ENCODE measurements at regions not wholly inside any gene's neighbourhood (a gene's known extent, or its start where the extent isn't known, plus 50 kb on each side); places are given as distances from the start of the nearest gene placed in this dataset.
"Not testable (repeated sequence)": the region's sequence is repeated elsewhere in the genome, so short reads cannot be mapped to it uniquely, and the experiment has no call there.

GRCh38 chr2:128514555-128514955, 195.9 kb upstream of the HS6ST1 start:
- no peak for DNase-seq

- DNase-seq: no peak
These were observed 198.3 kb upstream of the HS6ST1 start for GRCh38 chr2:128516938-128517337.

- not testable (repeated sequence) for DNase-seq
These were observed 200.4 kb upstream of the HS6ST1 start for GRCh38 chr2:128519028-128519427.

- DNase-seq: no peak
These were observed 201.0 kb upstream of the HS6ST1 start for GRCh38 chr2:128519517-128520215.

- no peak for DNase-seq
These were observed 201.7 kb upstream of the HS6ST1 start for GRCh38 chr2:128520340-128520739.

- DNase-seq: no peak
These were observed 202.1 kb upstream of the HS6ST1 start for GRCh38 chr2:128520791-128521190.

GRCh38 chr2:128521482-128521881, 202.8 kb upstream of the HS6ST1 start:
- DNase-seq: no peak

- DNase-seq: no peak
These were observed 204.2 kb upstream of the HS6ST1 start for GRCh38 chr2:128522829-128523228.

- no peak for DNase-seq
These were observed 204.8 kb upstream of the HS6ST1 start for GRCh38 chr2:128523457-128523856.

GRCh38 chr2:128524183-128524582, 205.5 kb upstream of the HS6ST1 start:
- DNase-seq: no peak

GRCh38 chr2:128525653-128526052, 207.0 kb upstream of the HS6ST1 start:
- no peak for DNase-seq

- DNase-seq: no peak
These were observed 207.8 kb upstream of the HS6ST1 start for GRCh38 chr2:128526455-128526976.

- no peak for DNase-seq
These were observed 209.5 kb upstream of the HS6ST1 start for GRCh38 chr2:128528133-128528532.

- DNase-seq: no peak
These were observed 211.4 kb upstream of the HS6ST1 start for GRCh38 chr2:128530025-128530573.

GRCh38 chr2:128531856-128532255, 213.2 kb upstream of the HS6ST1 start:
- DNase-seq: no peak

GRCh38 chr2:128533101-128533500, 214.4 kb upstream of the HS6ST1 start:
- no peak for DNase-seq

GRCh38 chr2:128534688-128535392, 216.2 kb upstream of the HS6ST1 start:
- DNase-seq: no peak

- DNase-seq: no peak
These were observed 217.3 kb upstream of the HS6ST1 start for GRCh38 chr2:128535953-128536352.

GRCh38 chr2:128536925-128537620, 218.4 kb upstream of the HS6ST1 start:
- peak; percentile 30 for DNase-seq

GRCh38 chr2:128537646-128538045, 219.0 kb upstream of the HS6ST1 start:
- no peak for DNase-seq

- DNase-seq: no peak
These were observed 219.7 kb upstream of the HS6ST1 start for GRCh38 chr2:128538396-128538795.

GRCh38 chr2:128540670-128541069, 222.0 kb upstream of the HS6ST1 start:
- DNase-seq: no peak

GRCh38 chr2:128541448-128541847, 222.8 kb upstream of the HS6ST1 start:
- no peak for DNase-seq

All from NCI-H526 treated with DMSO at 0.1 percent for 48 hours (cell line).